H1 (cell line): ENCODE measurements at regions not wholly inside any gene's neighbourhood (a gene's known extent, or its start where the extent isn't known, plus 50 kb on each side); places are given as distances from the start of the nearest gene placed in this dataset.

Experiments
- CTCF ChIA-PET: fragments of 300-600 bp; sonication (Branson Sonifier 250); formaldehyde crosslinking; loops from one replicate; lab custom pipeline; 2021; ENCODE audit not compliant: partially characterized antibody; lab: Charles Lee
- POLR2A ChIA-PET: fragments of 300-600 bp; sonication (Branson Sonifier 250); formaldehyde crosslinking; loops from one replicate; lab custom pipeline; 2021; ENCODE audit warnings: inconsistent platforms; ENCODE audit not compliant: partially characterized antibody; lab: Charles Lee
- DNase-seq, 2 experiments: peaks; one replicate each; pipeline versions ENCODE4 v3.0.0 to v3.0.0-alpha.2; 2010 to 2022; ENCODE audit warnings: low spot score in 2 of 2, low read depth in 1 of 2, mixed read lengths in 1 of 2
- FAIRE-seq: peaks from 2 replicates; lab custom pipeline; 2011; peaks lifted over from hg19 to GRCh38; lab: Jason Lieb, UNC
- H2AFZ ChIP-seq: 2 replicates; pipeline ENCODE4 v1.8.1; 2012; ENCODE audit warnings: low read length, inconsistent platforms
- H2AK5ac ChIP-seq: 2 replicates; pipeline ENCODE4 v1.6.1; 2013; ENCODE audit warnings: low read depth, low read length
- H2BK120ac ChIP-seq: replicated peaks from 2 replicates; pipeline ENCODE3; 2013; ENCODE audit warnings: low read depth, low read length, inconsistent platforms
- H2BK12ac ChIP-seq: 2 replicates; pipeline ENCODE4 v1.6.1; 2013; ENCODE audit warnings: low read depth, low read length
- H2BK15ac ChIP-seq: 2 replicates; pipeline ENCODE4 v1.6.1; 2013; ENCODE audit warnings: low read length
- H2BK20ac ChIP-seq: 2 replicates; pipeline ENCODE4 v1.6.1; 2013; ENCODE audit warnings: low read length
- H2BK5ac ChIP-seq: 2 replicates; pipeline ENCODE4 v1.6.1; 2013; ENCODE audit warnings: low read depth, low read length
- H3K14ac ChIP-seq: 2 replicates; pipeline ENCODE4 v1.6.1; 2013; ENCODE audit warnings: inconsistent platforms; ENCODE audit not compliant: insufficient read length
- H3K18ac ChIP-seq: 2 replicates; pipeline ENCODE4 v1.6.1; 2013; ENCODE audit warnings: low read length; ENCODE audit errors: extremely low read depth
- H3K23ac ChIP-seq: 2 replicates; pipeline ENCODE4 v1.6.1; 2013; ENCODE audit warnings: inconsistent platforms; ENCODE audit not compliant: insufficient read length
- H3K23me2 ChIP-seq: 2 replicates; pipeline ENCODE4 v1.6.1; 2013; ENCODE audit warnings: low read depth, low read length
- H3K27ac ChIP-seq: 2 replicates; pipeline ENCODE4 v1.6.1; 2011; ENCODE audit warnings: low read depth, low read length, inconsistent platforms
- H3K27me3 ChIP-seq, 4 experiments: replicated peaks in 1 of 4; 1 replicate in 1 of 4; 2 replicates in 3 of 4; pipeline versions ENCODE4 v1.6.1 to v1.8.1; 2011 to 2013; ENCODE audit warnings: low read length in 3 of 4, mild to moderate bottlenecking in 3 of 4, inconsistent platforms in 2 of 4, mixed read lengths in 2 of 4, moderate library complexity in 1 of 4; ENCODE audit not compliant: control insufficient read depth in 3 of 4, insufficient read depth in 3 of 4; ENCODE audit errors: extremely low read depth in 1 of 4
- H3K36me3 ChIP-seq, 4 experiments: 2 replicates each; pipeline versions ENCODE4 v1.6.1 to v1.8.1; 2011 to 2013; ENCODE audit warnings: mild to moderate bottlenecking in 4 of 4, low read length in 3 of 4, moderate library complexity in 2 of 4, control low read depth in 1 of 4, inconsistent platforms in 1 of 4; ENCODE audit not compliant: insufficient read depth in 4 of 4, control insufficient read depth in 2 of 4
- H3K4ac ChIP-seq: replicated peaks from 2 replicates; pipeline ENCODE3; 2013; ENCODE audit warnings: low read length, low read depth, mixed read lengths, inconsistent platforms; ENCODE audit not compliant: insufficient read length
- H3K4me1 ChIP-seq, 4 experiments: replicated peaks in 1 of 4; 1 replicate in 1 of 4; 2 replicates in 3 of 4; pipeline versions ENCODE4 v1.6.1 to v1.8.1; 2011 to 2013; ENCODE audit warnings: low read length in 3 of 4, inconsistent platforms in 2 of 4, mixed read lengths in 1 of 4; ENCODE audit not compliant: insufficient read depth in 4 of 4, control insufficient read depth in 3 of 4
- H3K4me2 ChIP-seq, 2 experiments: 2 replicates each; pipeline versions ENCODE4 v1.6.1 to v1.8.1; 2011 to 2013; ENCODE audit warnings: low read depth in 2 of 2, low read length in 2 of 2, control low read depth in 1 of 2, inconsistent platforms in 1 of 2, mild to moderate bottlenecking in 1 of 2; ENCODE audit not compliant: insufficient read depth in 1 of 2
- H3K4me3 ChIP-seq, 4 experiments: fragments of 200-600, 300-600 bp in 1 of 4; sonication (generic), shearing (Covaris generic), sonication (Bioruptor Twin) in 1 of 4; 2 replicates each; pipeline versions ENCODE4 v1.5.1 to v1.8.1; 2011 to 2016; ENCODE audit warnings: low read length in 4 of 4, low read depth in 3 of 4, control low read depth in 2 of 4, inconsistent platforms in 2 of 4, mild to moderate bottlenecking in 2 of 4, mixed read lengths in 1 of 4, moderate library complexity in 1 of 4; ENCODE audit not compliant: insufficient read depth in 2 of 4; ENCODE audit errors: extremely low read depth in 1 of 4
- H3K56ac ChIP-seq: replicated peaks from 2 replicates; pipeline ENCODE3; 2013; ENCODE audit warnings: low read depth, mild to moderate bottlenecking, mixed read lengths, low read length, inconsistent platforms; ENCODE audit not compliant: insufficient read length
- H3K79me1 ChIP-seq: 2 replicates; pipeline ENCODE4 v1.6.1; 2013; ENCODE audit warnings: low read depth, low read length, control low read depth
- H3K79me2 ChIP-seq, 2 experiments: 2 replicates each; pipeline versions ENCODE4 v1.6.1 to v1.8.1; 2012 to 2013; ENCODE audit warnings: low read length in 2 of 2, mild to moderate bottlenecking in 2 of 2, inconsistent platforms in 1 of 2; ENCODE audit not compliant: insufficient read depth in 2 of 2, control insufficient read depth in 1 of 2
- H3K9ac ChIP-seq, 4 experiments: replicated peaks in 1 of 4; 1 replicate in 1 of 4; 2 replicates in 3 of 4; pipeline versions ENCODE4 v1.6.1 to v1.8.1; 2011 to 2013; ENCODE audit warnings: low read depth in 3 of 4, low read length in 3 of 4, control low read depth in 2 of 4, mild to moderate bottlenecking in 2 of 4, moderate library complexity in 2 of 4, inconsistent platforms in 1 of 4; ENCODE audit errors: extremely low read depth in 1 of 4
- H3K9me3 ChIP-seq, 2 experiments: 2 replicates each; pipeline versions ENCODE4 v1.6.1 to v1.8.1; 2012 to 2013; ENCODE audit warnings: mild to moderate bottlenecking in 2 of 2, moderate library complexity in 2 of 2, control low read depth in 1 of 2, inconsistent platforms in 1 of 2, low read depth in 1 of 2, low read length in 1 of 2, mixed read lengths in 1 of 2; ENCODE audit not compliant: insufficient read depth in 2 of 2
- H4K20me1 ChIP-seq, 2 experiments: replicated peaks in 1 of 2; 2 replicates each; pipeline versions ENCODE3 to v1.8.1; 2011 to 2013; ENCODE audit warnings: inconsistent platforms in 2 of 2, low read length in 2 of 2, mild to moderate bottlenecking in 1 of 2; ENCODE audit not compliant: insufficient read depth in 2 of 2, control insufficient read depth in 1 of 2
- H4K5ac ChIP-seq: 2 replicates; pipeline ENCODE4 v1.6.1; 2013; ENCODE audit warnings: low read length, low read depth, mixed read lengths, inconsistent platforms; ENCODE audit not compliant: insufficient read length
- H4K8ac ChIP-seq: 2 replicates; pipeline ENCODE4 v1.8.0; 2013; ENCODE audit warnings: mild to moderate bottlenecking, moderate library complexity, low read length, inconsistent platforms; ENCODE audit not compliant: insufficient read depth; ENCODE audit errors: extremely low read depth
- H4K91ac ChIP-seq: replicated peaks from 2 replicates; pipeline ENCODE3; 2013; ENCODE audit warnings: low read length, mixed read lengths, inconsistent platforms; ENCODE audit not compliant: insufficient read length
- ATF3 ChIP-seq: IDR thresholded peaks from 2 replicates; pipeline ENCODE4 v1.6.1; 2011; ENCODE audit warnings: low read depth, mild to moderate bottlenecking, low read length; ENCODE audit not compliant: insufficient read depth
- BACH1 ChIP-seq: IDR thresholded peaks from 2 replicates; pipeline ENCODE4 v1.6.1; 2012; ENCODE audit warnings: low read length, improper control_type of control experiment
- CHD1 ChIP-seq: IDR thresholded peaks from 2 replicates; pipeline ENCODE4 v1.6.1; 2012; ENCODE audit warnings: low read depth, low read length, improper control_type of control experiment
- EZH2 ChIP-seq: fragments of 200-600 bp; sonication (generic); IDR thresholded peaks from 2 replicates; pipeline ENCODE4 v1.7.1; 2012; ENCODE audit warnings: low read depth, mild to moderate bottlenecking, moderate library complexity, low read length, inconsistent platforms; ENCODE audit not compliant: severe bottlenecking
- TCF12 ChIP-seq: IDR thresholded peaks from 2 replicates; pipeline ENCODE4 v1.6.1; 2011; ENCODE audit warnings: low read depth, mild to moderate bottlenecking, low read length
- WGBS, 2 experiments: shearing (Covaris generic) in 1 of 2; methylation state at CpG; one replicate each; pipeline versions ENCODE4 v1.1.6 to v1.1.7; 2013 to 2015; ENCODE audit warnings: low lambda C conversion rate in 2 of 2, mixed read lengths in 2 of 2, inconsistent platforms in 1 of 2, low coverage in 1 of 2, missing lambda C conversion rate in 1 of 2; ENCODE audit not compliant: insufficient replicate concordance in 2 of 2, insufficient coverage in 1 of 2, insufficient read length in 1 of 2; ENCODE audit errors: extremely low coverage in 1 of 2, missing lambda C conversion rate in 1 of 2; 5-methylcytosine and 5-hydroxymethylcytosine counted together

GRCh38 chr16:86029131-86029741, 130.3 kb downstream of the IRF8 start:
- Histone ChIP-seq H3K27me3 (peaks cover 0 to 3% (median 0%) of the 10 kb centered on the region in 4 experiments; a peak in 2 of 7 replicates), H3K36me3 (no peaks in the 10 kb centered on the region), H4K91ac (no peak overlapping the region), H4K20me1 (no peaks in the 10 kb centered on the region), H3K4ac (no peak overlapping the region), H3K9ac (no peak overlapping the region), H2BK20ac (no peak overlapping the region), H2BK12ac (no peak overlapping the region), H3K79me2 (no peaks in the 10 kb centered on the region), H3K23ac (no peak overlapping the region), H3K18ac (no peak overlapping the region), H2AFZ (peak overlapping the region; percentile 77; the same call in 1 of the 2 replicates), H3K23me2 (no peaks in the 10 kb centered on the region), H2BK15ac (no peak overlapping the region), H3K79me1 (no peaks in the 10 kb centered on the region), H3K56ac (no peak overlapping the region), H3K4me1 (peaks cover 0 to 13% (median 7%) of the 10 kb centered on the region in 4 experiments; a peak in 6 of 7 replicates), H2BK5ac (no peak overlapping the region), H4K8ac (no peak overlapping the region), H2AK5ac (no peak overlapping the region), H4K5ac (no peak overlapping the region), H3K4me2 (no peak overlapping the region), H3K27ac (no peak overlapping the region; the same call in 1 of the 2 replicates), H2BK120ac (no peak overlapping the region), H3K4me3 (no peak overlapping the region), H3K9me3 (peaks cover 0 to 6% of the 10 kb centered on the region in 2 experiments; a peak in 1 of 4 replicates), H3K14ac (no peak overlapping the region)
- POLR2A ChIA-PET = no interaction called here
- FAIRE-seq (no peak), DNase-seq (no peak)
- WGBS, 2 experiments = 74% methylated on average over 20 of the region's 20 CpGs; no CpG with 5 or more reads in 1 of the 2 experiments
- TF ChIP-seq CHD1 = no peak
- TF ChIP-seq ATF3 = no peak
- no peak for TF ChIP-seq BACH1
- no peak for TF ChIP-seq EZH2
- TF ChIP-seq TCF12 = no peak
- CTCF ChIA-PET = interaction anchor here (0.5 to 3.4 kb wide), 11 partner anchors 9 to 488 kb away, joined by 3 to 24 read pairs (median 4); no protein-coding TSS in a partner anchor
